Mammary epithelial cell (primary cell): ENCODE measurements at regions not wholly inside any gene's neighbourhood (a gene's known extent, or its start where the extent isn't known, plus 50 kb on each side); places are given as distances from the start of the nearest gene placed in this dataset.

Experiments used
- EZH2 ChIP-seq: IDR thresholded peaks from 2 replicates; pipeline ENCODE4 v1.6.1; 2012; ENCODE audit warnings: low read length, inconsistent platforms, borderline replicate concordance
- TF ChIP-seq, protein P1 (sequence below), 2 donors: IDR thresholded peaks in 1 of 2; conservative IDR thresholded peaks in 1 of 2; 2 replicates each; pipeline ENCODE4 v1.5.1; 2011 to 2012; ENCODE audit warnings: inconsistent platforms in 2 of 2, low read length in 2 of 2, mild to moderate bottlenecking in 2 of 2, control low read depth in 1 of 2, low read depth in 1 of 2; ENCODE audit not compliant: insufficient read depth in 1 of 2; ENCODE audit errors: extremely low read depth in 1 of 2

- TF ChIP-seq, protein P1, sequence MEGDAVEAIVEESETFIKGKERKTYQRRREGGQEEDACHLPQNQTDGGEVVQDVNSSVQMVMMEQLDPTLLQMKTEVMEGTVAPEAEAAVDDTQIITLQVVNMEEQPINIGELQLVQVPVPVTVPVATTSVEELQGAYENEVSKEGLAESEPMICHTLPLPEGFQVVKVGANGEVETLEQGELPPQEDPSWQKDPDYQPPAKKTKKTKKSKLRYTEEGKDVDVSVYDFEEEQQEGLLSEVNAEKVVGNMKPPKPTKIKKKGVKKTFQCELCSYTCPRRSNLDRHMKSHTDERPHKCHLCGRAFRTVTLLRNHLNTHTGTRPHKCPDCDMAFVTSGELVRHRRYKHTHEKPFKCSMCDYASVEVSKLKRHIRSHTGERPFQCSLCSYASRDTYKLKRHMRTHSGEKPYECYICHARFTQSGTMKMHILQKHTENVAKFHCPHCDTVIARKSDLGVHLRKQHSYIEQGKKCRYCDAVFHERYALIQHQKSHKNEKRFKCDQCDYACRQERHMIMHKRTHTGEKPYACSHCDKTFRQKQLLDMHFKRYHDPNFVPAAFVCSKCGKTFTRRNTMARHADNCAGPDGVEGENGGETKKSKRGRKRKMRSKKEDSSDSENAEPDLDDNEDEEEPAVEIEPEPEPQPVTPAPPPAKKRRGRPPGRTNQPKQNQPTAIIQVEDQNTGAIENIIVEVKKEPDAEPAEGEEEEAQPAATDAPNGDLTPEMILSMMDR (conservative IDR thresholded peaks at IDR 0.05 in 1 of 2, IDR thresholded peaks at IDR 0.05 in 1 of 2; ENCODE audit: extremely low read depth in 1 of 2, insufficient read depth in 1 of 2, low read depth in 1 of 2, low read length in 2 of 2), result no peak
- no peak for TF ChIP-seq EZH2
Measured at GRCh38 chr11:109309153-109309552, 112.8 kb upstream of the C11orf87 start.
